HG02943 (cell line): ENCODE measurements at regions not wholly inside any gene's neighbourhood (a gene's known extent, or its start where the extent isn't known, plus 50 kb on each side); places are given as distances from the start of the nearest gene placed in this dataset.
"Not testable (repeated sequence)": the region's sequence is repeated elsewhere in the genome, so short reads cannot be mapped to it uniquely, and the experiment has no call there.

Source experiments
- ATAC-seq: cut with Tn5 transposase; IDR thresholded peaks from one replicate; pipeline ENCODE4 v1.9.1; 2021; ENCODE audit warnings: mild to moderate bottlenecking, low read depth, moderate library complexity; ENCODE audit not compliant: unreplicated experiment

DNA sequence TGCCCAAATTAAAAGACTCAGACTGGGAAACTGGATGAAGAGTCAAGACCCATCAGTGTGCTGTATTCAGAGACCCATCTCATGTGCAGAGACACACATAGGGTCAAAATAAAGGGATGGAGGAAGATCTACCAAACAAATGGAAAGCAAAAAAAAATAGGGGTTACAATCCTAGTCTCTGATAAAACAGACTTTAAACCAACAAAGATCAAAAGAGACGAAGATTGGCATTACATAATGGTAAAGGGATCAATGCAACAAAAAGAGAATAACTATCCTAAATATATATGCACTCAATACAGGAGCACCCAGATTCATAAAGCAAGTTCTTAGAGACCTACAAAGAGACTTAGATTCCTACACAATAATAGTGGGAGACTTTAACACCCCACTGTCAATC lies 813.0 kb downstream of the SLC6A15 start:
- ATAC-seq: not testable (repeated sequence)

DNA sequence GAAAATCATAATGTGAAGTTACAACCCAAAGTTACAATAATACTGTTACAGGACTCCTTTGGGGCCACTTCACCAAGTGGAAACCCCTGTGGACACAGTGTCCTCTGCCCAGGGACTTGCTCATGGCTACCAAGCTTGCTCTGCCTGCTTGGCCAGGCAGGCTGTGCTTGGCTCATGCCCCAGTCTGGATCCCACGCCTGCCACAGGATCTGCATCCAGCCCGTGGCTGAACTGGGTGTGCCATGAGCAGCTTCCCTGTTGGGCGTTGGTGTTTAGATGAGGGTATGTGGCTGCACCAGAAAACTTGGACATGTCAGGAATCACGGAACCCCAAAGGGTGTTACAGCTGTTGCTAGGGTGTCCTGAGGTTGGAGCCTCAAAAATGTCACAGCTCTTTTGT lies 820.9 kb downstream of the SLC6A15 start:
- ATAC-seq: no peak

DNA sequence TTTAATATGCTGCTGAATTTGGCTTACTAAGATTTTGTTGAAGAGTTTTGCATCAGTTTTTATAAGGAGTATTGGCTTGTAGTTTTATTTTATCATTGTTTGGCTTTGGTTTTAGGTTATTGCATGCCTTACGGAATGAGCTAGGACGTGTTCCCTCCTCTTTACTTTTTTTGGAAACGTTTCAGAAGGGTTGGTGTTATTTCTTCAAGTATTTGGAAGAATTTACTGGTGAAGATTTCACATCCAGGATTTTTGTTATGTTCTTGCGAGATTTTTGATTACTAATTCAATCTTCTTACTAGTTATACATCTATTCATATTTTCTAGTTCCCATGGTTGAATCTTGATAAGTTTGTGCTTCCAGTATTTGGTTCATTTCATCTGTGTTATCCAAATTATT lies 823.2 kb downstream of the SLC6A15 start:
- no peak for ATAC-seq

DNA sequence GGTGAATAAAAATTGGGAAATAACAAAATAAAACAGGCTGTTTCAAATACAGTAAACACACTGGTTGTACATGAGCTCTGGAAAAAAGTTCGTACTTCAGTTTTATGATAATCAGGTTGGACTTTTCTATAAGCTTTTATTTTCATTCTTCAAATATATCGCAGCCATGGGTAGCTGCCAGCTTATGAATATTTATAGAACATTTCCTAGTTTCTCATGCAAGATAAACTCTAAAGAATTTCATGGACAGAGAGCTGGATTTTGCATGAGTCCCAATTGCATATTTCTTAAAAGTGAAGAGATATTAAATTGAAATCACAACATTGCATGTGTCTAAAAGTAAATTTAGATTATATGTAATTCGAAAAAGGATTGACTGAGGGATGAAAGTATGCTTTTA lies 827.6 kb downstream of the SLC6A15 start:
- ATAC-seq: no peak

DNA sequence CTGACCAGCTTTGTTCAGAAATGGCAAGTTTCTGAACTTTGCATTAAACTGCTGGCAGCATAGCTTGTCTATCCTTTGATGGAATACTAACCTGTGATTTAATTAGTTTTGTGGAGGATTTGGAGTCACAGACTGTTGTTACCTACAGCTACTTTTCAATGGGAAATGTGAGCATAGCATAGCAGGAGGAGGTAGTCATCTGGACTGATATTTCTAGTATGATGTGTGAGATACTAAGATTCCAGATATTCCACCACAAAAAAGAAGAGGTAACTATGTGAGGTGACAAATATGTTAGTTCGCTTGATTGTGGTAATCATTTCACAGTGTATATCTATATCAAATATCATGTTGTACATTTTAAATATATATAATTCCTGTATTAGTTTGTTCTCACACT lies 833.0 kb downstream of the SLC6A15 start:
- ATAC-seq: no peak

DNA sequence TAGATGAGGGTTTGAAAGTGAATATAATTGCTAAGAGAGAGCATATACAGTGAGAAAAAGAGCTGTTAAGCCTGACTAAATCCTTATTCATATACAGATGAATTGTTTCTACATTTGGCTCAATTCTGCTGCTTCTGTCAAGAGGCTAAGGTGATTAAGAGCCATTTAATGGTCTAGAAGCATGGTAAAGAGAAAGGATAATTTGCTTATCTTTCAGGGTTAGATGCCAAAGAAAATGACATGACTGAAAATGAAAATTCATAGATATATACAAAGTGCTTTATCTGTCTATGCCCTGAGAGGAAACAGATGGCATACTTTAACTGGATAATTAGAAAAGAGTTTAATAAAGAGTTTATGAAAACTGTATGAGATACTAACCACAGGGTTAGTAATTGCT lies 834.9 kb downstream of the SLC6A15 start:
- ATAC-seq: no peak

DNA sequence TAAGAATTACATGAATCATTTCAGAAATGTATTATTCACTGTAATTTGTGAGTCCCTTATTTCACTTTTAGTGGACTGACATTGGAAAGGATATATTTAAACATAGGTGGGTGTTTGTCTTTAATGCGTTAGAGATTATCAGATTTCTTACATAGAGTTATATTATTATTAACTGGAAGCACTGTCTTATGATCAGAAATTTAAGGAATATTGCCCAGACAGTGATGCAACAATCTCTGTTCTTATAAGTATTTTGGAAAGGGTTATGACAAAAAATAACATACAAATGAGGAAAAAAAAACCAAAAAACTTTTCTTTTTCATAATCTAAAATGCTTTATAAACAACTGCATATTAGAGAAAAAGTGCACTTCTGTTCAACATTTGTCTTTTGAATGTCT lies 836.6 kb downstream of the SLC6A15 start:
- no peak for ATAC-seq

DNA sequence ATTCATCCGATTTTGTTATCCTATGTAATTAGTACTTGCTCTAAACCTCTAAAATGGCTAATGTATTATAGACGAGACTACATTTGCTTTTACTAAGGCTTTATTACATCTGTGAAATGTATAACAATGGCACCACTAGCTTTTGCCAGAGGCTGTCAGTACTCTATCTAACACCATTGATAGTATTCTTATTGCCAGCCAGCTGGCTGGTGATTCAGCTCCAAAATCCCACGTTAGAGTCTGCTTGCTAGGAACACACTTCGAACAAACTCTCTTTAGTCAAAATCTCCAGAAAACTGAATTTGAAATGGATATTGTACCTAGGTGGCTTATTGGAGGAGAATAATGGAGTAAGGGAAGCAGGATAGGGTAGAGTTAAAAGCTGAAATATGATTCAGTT lies 839.2 kb downstream of the SLC6A15 start:
- no peak for ATAC-seq

DNA sequence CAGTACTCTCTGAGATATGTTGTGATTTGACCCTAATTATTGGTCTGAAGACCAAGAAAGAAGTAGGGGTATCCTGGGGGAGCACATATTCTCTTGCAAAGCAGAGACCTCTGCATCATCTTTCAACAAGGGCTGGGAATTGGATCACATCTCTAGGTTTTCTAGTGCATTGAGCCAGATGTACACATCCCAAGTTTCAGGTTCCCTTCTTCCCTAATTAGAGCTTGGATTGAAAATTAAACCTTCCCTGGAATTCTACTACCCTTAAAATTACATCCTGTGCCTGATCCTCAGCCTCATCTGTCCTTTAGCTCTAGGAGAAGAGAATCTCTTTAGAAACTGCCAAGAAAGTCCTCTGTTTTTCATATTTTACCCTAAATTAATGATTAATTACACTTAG lies 839.6 kb downstream of the SLC6A15 start:
- no peak for ATAC-seq

DNA sequence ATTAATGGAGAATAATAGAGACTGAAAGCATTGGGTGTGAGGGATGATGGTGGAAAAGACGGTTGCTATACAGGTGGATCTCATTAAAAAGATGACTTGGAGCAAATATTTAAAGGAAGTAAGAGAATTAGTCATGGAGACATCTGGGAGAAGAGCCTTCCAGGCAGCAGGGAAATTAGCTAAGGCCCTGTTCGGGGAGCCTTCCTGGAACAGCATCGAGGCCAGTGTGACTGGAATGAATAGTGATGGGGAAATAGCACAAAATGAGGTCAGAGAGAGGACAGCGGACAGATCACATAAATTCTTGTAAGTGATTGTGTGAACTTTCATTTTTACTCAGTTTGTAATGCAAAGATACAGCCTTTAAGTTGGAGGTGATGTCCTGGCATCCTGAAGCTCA lies 842.3 kb downstream of the SLC6A15 start:
- ATAC-seq: no peak

DNA sequence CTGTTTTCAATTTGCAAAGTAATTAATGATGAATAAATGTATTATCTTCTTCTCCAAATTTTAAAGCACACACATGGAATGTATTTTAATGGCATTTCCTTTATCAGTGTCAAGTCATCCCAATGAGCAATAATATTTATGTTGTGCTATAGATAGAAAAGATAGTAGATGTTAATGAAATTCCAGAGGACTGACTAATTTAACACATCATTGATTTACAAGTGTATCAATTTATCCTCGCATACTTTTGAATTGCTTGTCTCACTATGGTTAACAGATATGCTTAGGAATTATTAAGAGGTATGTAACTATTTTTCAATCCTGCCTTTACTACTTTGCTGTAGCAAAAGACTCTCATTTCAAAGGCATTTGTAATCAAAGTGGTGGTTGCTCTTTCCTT lies 842.9 kb downstream of the SLC6A15 start:
- no peak for ATAC-seq

DNA sequence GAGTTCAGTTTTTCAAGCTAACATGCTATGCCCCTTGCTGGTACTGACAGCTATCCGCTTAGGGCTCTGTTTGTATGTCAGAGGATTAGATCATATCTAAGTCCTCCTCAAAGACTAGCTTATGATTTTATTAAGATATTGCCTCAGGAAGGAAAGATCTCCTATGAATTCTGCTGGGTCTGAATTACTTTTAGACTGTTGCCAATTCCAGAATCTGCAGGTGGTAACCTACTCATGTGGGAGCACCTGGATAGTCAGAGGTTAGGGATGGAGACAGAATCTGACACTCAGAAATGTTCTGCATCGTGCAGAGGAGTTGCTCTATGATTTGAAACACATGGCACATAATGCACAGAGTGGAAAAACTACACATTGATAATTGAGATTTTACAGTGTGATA lies 843.4 kb downstream of the SLC6A15 start:
- no peak for ATAC-seq

DNA sequence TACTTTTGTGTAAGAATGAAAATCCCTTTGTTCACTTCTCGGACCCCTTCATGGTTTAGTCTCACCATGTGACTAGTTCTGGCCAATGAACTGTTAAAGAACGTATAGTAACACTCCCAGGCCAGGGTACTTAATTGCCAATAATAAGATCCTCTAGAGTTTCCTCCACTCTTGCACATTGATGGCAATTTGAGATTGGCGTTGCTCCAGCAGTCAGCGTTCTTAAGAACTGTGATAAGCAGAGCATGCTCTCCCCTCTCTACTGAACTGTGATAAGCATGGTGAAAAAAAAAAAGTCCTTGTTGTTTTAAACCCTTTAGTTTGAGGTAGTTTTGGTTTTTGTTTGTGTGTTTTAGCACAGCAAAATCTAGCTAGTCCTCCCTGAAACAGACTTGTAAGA lies 854.5 kb downstream of the SLC6A15 start:
- ATAC-seq: no peak

DNA sequence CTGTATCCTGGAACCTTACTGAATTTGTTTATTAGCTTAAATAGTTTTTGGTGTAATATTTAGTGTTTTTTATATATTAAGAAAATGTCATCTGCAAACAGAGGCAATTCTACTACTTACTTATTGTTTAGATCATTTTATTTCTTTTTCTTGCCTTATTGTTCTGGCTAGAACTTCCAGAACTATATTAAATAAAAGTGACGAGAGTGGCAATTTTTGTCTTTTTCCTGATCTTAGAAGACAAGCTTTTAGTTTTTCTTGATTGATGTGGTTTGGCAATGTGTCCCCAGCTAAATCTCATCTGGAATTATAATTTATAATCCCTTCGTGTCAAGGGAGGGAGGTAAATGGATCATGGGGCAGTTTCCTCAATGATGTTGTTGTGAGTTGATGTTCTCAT lies 857.8 kb downstream of the SLC6A15 start:
- no peak for ATAC-seq

DNA sequence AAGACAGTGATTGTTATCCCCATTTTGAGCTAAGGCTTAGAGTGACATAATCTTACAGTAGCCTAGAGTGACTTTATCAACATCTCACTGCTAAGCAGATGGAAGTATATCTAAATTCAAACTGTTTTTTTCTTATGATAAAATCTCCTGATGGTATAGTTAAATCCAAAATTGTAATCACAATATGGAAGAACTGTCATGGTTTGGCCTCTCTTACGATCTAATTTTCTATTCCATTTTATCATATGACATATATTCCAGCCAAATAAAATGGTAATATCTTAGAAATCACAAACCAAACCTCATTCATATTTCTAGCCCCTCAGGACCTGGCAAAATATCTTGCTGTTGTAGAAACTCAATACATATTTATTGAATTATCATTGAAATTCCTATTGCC lies 864.7 kb downstream of the SLC6A15 start:
- ATAC-seq: no peak

DNA sequence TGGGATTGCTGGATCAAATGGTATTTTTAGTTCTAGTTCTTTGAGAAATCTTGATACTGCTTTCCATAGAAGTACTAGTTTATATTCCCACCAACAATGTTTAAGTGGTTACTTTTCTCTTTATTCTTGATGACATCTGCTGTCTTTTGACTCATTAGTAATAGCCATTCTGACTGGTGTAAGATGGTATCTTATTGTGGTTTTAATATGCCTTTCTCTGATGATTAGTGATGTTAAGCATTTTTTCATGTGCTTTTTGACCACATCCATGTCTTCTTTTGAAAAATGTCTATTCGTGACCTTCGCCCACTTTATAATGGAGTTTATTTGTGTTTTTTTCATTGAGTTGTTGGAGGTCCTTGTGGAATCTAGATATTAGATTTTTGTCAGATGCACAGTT lies 865.7 kb downstream of the SLC6A15 start:
- no peak for ATAC-seq

DNA sequence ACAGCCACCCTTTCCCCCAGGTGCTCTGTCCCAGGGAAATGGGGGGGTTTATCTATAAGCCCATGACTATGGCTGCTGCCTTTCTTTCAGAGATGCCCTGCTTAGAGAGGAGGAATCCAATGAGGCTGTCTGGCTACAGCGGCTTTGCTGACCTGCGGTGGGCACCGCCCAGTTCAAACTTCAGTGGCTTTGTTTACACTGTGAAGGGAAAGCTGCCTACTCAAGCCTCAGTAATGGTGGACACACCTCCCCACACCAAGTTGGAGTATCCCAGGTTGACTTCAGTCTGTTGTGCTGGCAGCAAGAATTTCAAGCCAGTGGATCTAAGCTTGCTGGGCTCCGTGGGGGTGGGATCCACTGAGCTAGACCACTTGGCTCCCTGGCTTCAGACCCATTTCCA lies 869.2 kb downstream of the SLC6A15 start:
- ATAC-seq: no peak

DNA sequence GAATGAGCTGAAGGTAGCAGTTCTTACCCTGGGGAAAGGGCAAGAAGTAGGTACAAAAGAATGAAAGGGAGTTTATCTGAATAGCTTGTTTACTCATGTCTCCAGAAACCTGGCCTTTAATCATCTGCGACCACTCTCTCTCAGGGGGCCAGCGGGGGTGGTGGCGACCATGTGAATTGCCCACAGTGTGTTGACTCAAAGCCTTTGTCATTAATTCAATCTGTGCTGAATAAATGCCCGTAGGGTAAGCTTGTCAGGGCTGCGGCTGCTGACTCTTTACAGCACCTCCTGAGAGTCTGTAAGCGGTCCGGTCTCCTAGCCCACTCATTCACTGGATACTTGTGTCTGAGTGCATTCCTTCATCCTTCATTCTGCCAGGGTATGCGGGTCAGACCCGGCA lies 874.4 kb downstream of the SLC6A15 start:
- no peak for ATAC-seq

DNA sequence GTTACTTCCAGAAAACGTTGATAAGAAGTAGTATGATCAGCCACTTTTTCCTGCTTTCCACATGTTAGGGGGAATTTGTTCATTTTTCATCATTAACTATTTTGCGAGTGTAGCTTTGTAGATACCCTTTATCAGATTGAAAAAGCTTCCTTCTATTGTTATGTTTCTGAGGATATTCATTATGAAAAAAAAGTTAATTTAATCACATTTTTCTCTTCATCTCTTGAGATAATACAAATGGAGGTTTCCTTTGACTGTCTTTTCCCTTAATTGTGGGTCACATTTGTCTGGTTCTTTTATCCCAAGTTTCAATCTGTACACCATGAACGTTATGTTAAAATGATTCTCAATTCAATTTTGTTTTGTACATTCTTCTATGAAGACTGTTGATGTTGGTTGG lies 875.7 kb downstream of the SLC6A15 start:
- no peak for ATAC-seq

DNA sequence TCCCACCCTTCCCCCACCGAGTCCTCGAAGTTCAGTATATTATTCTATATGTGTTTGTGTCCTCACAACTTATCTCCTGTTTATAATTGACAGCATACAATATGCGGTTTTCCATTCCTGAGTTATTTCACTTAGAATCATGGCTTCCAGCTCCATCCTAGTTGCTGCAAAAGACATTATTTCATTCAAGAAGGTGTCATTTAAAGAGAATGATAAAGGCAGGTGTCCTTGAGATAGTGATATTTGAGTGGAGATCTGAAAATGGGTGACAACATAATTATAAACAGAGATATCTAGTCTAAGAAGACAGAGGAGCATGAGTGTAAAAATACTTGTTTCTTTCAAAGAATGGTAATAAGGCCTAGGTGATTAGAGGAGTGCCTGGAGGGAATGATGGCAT lies 876.8 kb downstream of the SLC6A15 start:
- ATAC-seq: no peak

DNA sequence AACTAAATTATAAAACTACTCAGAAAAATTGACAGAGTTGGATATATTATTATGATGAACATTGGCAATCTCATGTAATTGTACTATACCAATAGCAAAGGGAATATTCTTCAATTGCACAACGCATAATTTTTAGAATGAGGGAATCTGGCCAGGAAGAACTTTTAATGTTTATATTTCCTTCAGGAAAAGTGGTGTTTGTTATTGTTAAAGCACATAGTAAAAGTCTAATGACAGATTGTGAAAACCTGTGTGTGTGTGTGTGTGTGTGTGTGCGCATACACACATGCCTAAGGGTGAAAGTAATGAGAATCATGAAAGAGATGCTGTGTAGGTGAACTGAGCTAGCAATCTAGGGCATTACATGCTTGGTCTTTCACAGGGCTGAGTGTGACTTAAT lies 877.7 kb downstream of the SLC6A15 start:
- no peak for ATAC-seq

DNA sequence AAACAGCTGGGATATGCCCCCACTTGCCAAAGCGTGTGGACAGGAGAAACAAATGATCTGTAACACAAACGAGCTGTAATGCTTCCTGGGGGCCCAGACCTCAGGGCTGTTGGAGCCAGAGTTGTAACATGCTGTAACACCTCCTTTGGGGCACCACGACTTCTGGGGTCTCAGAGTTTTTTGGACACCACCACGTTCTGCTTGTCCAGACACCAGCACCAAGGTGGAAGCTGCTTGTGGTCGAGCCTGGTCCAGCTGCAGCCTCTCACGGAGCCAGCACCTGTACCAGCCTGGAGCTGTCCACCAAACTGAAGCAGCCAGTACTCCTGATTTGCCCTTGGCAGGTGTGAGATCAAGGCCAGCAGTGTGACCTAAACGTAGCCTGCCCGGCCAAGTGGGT lies 879.4 kb downstream of the SLC6A15 start:
- no peak for ATAC-seq

DNA sequence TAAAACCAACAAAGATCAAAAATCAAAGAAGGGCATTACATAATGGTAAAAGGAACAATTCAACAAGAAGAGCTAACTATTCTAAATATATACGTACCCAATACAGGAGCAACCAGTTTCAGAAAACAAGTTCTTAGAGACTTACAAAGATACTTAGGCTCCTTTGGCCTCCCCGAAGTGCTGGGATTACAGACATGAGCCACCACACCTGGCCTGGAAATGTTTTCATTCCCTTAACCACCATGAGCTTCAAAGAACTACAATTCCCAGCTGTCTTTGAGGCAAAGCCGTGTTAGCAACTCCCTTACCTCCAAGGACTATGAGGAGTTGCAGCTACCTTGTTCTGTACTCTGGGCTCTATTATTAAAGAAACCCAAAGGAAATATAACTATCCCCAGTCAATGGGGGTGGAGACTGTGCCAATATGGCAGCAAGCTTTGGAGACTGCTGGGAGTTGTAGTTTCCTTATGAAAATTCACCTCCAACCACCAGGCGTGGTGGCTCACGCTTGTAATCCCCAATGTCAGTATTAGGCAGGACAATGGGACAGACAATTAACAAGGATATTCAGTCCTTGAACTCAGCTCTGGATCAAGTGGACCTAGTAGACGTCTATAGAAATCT lies 893.9 kb downstream of the SLC6A15 start:
- not testable (repeated sequence) for ATAC-seq
